Omental fat pad (tissue), 3 donors: ENCODE measurements at regions not wholly inside any gene's neighbourhood (a gene's known extent, or its start where the extent isn't known, plus 50 kb on each side); places are given as distances from the start of the nearest gene placed in this dataset.
A peak's percentile ranks its signal among the peaks of the same experiment; 100 is the strongest.

Experiments
- ATAC-seq: fragments of 150-250 bp; one replicate; pipeline ENCODE4 v1.9.1; 2016; ENCODE audit warnings: mild to moderate bottlenecking, moderate library complexity; ENCODE audit not compliant: low FRiP score
- DNase-seq: peaks from one replicate; pipeline ENCODE4 v3.0.0-alpha.2; 2019; ENCODE audit warnings: low spot score
- CTCF ChIP-seq, 3 donors: fragments of 450-650 bp; IDR thresholded peaks; one replicate each; pipeline ENCODE4 v1.5.1; 2016 to 2017; ENCODE audit warnings: antibody characterized with exemption in 3 of 3, mild to moderate bottlenecking in 3 of 3, moderate library complexity in 2 of 3

GRCh38 chr12:128168273-128168672, 98.7 kb upstream of the TMEM132C start:
- no peak for TF ChIP-seq CTCF (IDR thresholded peaks at IDR 0.05)
- no peak for DNase-seq
- ATAC-seq: no peak

- no peak for TF ChIP-seq CTCF (IDR thresholded peaks at IDR 0.05)
- DNase-seq (no peak), ATAC-seq (no peak)
These were observed 96.8 kb upstream of the TMEM132C start for GRCh38 chr12:128170181-128170580.

DNA sequence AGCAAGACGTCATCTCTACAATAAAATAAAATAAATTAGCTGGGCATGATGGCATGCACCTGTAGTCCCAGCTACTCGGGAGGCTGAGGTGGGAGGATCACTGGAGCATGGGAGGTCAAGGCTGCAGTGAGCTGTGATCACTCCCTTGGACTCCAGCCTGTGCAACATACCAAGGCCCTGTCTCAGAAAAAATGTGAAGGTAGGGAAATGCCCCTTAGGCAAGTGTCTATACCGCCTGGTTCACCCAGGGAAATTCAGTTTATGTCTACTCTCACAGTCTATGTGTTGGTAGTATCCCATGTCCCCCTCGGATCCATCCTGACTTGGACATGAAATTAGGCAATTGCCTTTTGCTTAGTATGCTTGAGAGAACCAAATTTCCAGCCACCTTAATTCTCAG, 88.4 kb upstream of the TMEM132C start:
- no peak for ATAC-seq
- DNase-seq: no peak
- no peak for TF ChIP-seq CTCF (IDR thresholded peaks at IDR 0.05)

DNA sequence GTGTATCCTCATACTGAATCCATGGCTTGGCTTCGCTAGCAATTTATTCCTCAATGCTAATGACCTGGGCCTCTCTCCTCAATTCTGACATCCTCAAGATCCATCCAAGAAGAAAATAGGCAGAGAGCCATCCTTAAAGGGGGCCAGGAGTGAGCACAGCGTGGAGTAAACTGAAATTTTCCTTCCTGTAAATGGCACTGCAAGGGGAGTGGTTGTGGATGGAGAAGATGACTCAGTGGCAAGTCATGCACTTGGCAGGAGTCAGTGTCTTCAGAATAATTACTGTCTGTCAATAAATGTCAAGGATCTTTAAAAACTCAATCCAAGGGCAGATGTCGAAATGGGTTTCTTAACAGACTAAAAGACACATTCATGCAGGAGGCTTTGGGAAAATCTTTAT, 88.0 kb upstream of the TMEM132C start:
- ATAC-seq: peak; percentile 44
- DNase-seq: no peak
- no peak for TF ChIP-seq CTCF (IDR thresholded peaks at IDR 0.05)

GRCh38 chr12:128180166-128180565, 86.8 kb upstream of the TMEM132C start:
- ATAC-seq (no peak), DNase-seq (no peak)
- no peak for TF ChIP-seq CTCF (IDR thresholded peaks at IDR 0.05)

- DNase-seq: no peak
- no peak for TF ChIP-seq CTCF (IDR thresholded peaks at IDR 0.05)
- no peak for ATAC-seq
These were observed 76.9 kb upstream of the TMEM132C start for GRCh38 chr12:128190052-128190451.

DNA sequence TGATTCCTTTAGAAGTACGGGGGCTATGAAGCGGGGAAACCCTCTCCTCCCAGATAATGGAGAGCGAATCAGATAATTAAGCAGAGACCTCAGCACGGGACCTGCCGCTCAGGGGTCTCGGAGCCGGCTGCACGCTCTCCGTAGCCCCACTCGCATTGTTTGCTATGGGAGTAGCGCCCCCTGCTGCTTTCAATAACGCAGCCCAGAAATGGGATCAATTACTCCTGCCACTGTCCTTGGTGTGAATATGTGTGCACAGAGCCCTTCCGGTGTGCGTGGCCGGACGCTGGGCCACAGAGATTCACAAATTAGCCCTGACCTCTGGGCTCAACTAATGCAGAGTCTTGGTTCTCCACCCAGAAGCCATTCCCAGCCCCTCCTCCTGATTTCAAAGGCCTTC, 76.4 kb upstream of the TMEM132C start:
- no peak for DNase-seq
- no peak for ATAC-seq
- TF ChIP-seq CTCF (IDR thresholded peaks at IDR 0.05): no peak
